ENCODE measurements at regions not wholly inside any gene's neighbourhood (a gene's known extent, or its start where the extent isn't known, plus 50 kb on each side); places are given as distances from the start of the nearest gene placed in this dataset.

DNA sequence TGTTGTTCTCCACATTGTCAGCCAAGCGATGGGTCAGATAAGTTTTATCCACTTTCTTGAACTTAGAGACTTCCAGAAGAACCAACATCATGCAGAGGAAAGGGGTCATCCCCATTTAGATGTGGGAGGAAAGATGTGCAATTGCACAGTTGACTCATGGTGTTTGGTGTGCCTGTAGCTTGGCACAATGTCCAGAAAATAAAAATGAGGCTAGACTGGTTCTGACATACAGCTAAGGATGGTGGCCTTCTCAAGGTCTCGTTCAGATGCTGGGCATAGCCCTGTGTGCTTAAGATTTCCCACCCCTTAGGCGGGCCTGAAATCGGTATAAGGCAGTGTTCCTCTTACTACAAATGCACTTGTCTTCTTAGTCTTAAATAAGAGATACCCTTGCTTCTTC, 101.1 kb downstream of the PCDH7 start:
- Histone ChIP-seq H3K27me3 (replicated peaks; ENCODE audit: control insufficient read depth, insufficient read depth, low read length) (no peaks in the 10 kb centered on the region), H3K36me3 (ENCODE audit: control insufficient read depth, insufficient read depth, low read length) (no peaks in the 10 kb centered on the region), H3K4me3 (replicated peaks; ENCODE audit: low read depth, low read length) (no peak overlapping the region)
- DNase-seq (ENCODE audit: extremely low read depth, insufficient read length): no peak
- TF ChIP-seq, protein P1, sequence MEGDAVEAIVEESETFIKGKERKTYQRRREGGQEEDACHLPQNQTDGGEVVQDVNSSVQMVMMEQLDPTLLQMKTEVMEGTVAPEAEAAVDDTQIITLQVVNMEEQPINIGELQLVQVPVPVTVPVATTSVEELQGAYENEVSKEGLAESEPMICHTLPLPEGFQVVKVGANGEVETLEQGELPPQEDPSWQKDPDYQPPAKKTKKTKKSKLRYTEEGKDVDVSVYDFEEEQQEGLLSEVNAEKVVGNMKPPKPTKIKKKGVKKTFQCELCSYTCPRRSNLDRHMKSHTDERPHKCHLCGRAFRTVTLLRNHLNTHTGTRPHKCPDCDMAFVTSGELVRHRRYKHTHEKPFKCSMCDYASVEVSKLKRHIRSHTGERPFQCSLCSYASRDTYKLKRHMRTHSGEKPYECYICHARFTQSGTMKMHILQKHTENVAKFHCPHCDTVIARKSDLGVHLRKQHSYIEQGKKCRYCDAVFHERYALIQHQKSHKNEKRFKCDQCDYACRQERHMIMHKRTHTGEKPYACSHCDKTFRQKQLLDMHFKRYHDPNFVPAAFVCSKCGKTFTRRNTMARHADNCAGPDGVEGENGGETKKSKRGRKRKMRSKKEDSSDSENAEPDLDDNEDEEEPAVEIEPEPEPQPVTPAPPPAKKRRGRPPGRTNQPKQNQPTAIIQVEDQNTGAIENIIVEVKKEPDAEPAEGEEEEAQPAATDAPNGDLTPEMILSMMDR (IDR thresholded peaks at IDR 0.05; ENCODE audit: insufficient read depth, low read length, poor library complexity, severe bottlenecking): no peak

DNA sequence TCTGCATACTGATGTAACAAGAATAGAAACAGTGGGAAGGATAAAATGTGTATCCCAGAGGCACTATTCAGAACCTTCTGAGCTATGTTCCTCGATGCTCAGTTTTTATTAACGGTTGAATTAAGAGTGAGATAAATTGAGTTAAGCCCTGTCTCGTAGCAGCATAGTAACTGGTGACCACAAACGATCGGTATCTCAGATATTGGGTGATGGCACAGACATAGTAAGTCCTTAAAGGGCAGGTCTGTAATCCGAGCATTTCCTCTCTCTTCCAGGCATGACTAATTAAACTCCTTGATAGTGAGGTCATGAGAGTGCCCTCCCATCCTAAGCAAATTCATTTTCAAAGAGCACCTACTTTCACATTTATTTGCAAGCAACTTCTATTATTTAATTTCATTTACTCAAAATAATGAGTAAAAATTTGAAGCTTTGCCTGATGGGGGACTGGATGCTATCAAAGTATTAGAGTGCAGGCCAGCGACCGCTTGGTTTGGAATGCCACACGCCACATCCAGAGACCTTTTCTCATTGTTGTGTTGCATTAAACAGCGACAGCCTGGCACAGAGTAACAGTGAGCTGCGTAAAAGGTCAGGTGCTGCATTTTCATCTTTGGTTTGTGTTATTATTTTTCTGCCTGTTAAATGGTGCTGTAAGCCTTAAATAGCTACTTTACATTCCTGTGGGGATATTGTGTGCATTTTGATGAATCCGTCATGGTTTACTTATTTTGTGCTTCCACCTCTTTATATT, 101.9 kb downstream of the PCDH7 start:
- no peaks in the 10 kb centered on the region for H3K27me3 ChIP-seq (replicated peaks; ENCODE audit: control insufficient read depth, insufficient read depth, low read length)
- DNase-seq (ENCODE audit: extremely low read depth, insufficient read length): no peak
- no peak overlapping the region for H3K4me3 ChIP-seq (replicated peaks; ENCODE audit: low read depth, low read length)
- H3K36me3 ChIP-seq (ENCODE audit: control insufficient read depth, insufficient read depth, low read length): no peaks in the 10 kb centered on the region
- TF ChIP-seq, protein P1 (IDR thresholded peaks at IDR 0.05; ENCODE audit: insufficient read depth, low read length, poor library complexity, severe bottlenecking): no peak

DNA sequence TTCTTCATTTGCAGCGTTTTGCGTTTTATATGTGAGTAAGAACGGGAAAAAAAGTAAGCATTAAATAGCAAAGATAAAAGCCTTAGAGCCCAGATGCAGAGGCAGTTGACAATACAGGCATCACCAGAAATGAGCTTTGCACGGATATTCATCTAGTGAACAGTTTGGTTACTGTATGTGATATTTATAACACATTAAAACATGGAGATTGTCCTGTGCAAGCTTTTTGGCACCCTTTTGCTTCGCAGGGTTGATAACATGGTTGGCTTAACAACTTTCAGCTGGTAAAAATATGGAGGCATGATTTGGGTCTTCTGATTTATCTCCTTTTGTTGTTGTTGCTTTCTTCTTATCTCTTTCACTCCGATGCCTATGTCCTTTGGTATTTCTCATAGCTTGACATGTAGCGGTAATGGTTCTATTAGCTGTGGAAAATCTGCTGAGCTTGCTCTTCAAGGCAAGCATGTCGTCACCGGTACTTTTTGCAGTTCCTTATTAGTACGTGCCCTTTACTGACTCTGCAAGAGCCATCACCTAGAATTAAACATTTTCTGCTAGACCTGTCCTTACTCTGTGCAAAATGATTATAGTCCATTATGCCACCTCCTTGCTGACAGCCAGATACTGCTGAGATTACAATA, 102.9 kb downstream of the PCDH7 start:
- no peak for DNase-seq (ENCODE audit: extremely low read depth, insufficient read length)
- Histone ChIP-seq H3K4me3 (replicated peaks; ENCODE audit: low read depth, low read length) (no peak overlapping the region), H3K36me3 (ENCODE audit: control insufficient read depth, insufficient read depth, low read length) (no peaks in the 10 kb centered on the region), H3K27me3 (replicated peaks; ENCODE audit: control insufficient read depth, insufficient read depth, low read length) (no peaks in the 10 kb centered on the region)
- TF ChIP-seq, protein P1 (IDR thresholded peaks at IDR 0.05; ENCODE audit: insufficient read depth, low read length, poor library complexity, severe bottlenecking): no peak

- no peaks in the 10 kb centered on the region for H3K36me3 ChIP-seq (ENCODE audit: control insufficient read depth, insufficient read depth, low read length)
- no peak for DNase-seq (ENCODE audit: extremely low read depth, insufficient read length)
- TF ChIP-seq, protein P1 (IDR thresholded peaks at IDR 0.05; ENCODE audit: insufficient read depth, low read length, poor library complexity, severe bottlenecking): no peak
- H3K27me3 ChIP-seq (replicated peaks; ENCODE audit: control insufficient read depth, insufficient read depth, low read length): no peaks in the 10 kb centered on the region
- no peak overlapping the region for H3K4me3 ChIP-seq (replicated peaks; ENCODE audit: low read depth, low read length)
Measured at GRCh38 chr4:30825008-30825770, 105.0 kb downstream of the PCDH7 start.

- no peak for DNase-seq (ENCODE audit: extremely low read depth, insufficient read length)
- TF ChIP-seq, protein P1 (IDR thresholded peaks at IDR 0.05; ENCODE audit: insufficient read depth, low read length, poor library complexity, severe bottlenecking): no peak
- Histone ChIP-seq H3K4me3 (replicated peaks; ENCODE audit: low read depth, low read length) (no peak overlapping the region), H3K27me3 (replicated peaks; ENCODE audit: control insufficient read depth, insufficient read depth, low read length) (no peaks in the 10 kb centered on the region), H3K36me3 (ENCODE audit: control insufficient read depth, insufficient read depth, low read length) (no peaks in the 10 kb centered on the region)
Measured at GRCh38 chr4:30828264-30828926, 108.2 kb downstream of the PCDH7 start.
